NCI-H1417 treated with DMSO at 0.1 percent for 48 hours (cell line): ENCODE measurements at regions not wholly inside any gene's neighbourhood (a gene's known extent, or its start where the extent isn't known, plus 50 kb on each side); places are given as distances from the start of the nearest gene placed in this dataset.
"Not testable (repeated sequence)": the region's sequence is repeated elsewhere in the genome, so short reads cannot be mapped to it uniquely, and the experiment has no call there.

Experiments used
- DNase-seq: peaks from one replicate; lab custom pipeline; 2025; lab: John Stamatoyannopoulos, UW

DNA sequence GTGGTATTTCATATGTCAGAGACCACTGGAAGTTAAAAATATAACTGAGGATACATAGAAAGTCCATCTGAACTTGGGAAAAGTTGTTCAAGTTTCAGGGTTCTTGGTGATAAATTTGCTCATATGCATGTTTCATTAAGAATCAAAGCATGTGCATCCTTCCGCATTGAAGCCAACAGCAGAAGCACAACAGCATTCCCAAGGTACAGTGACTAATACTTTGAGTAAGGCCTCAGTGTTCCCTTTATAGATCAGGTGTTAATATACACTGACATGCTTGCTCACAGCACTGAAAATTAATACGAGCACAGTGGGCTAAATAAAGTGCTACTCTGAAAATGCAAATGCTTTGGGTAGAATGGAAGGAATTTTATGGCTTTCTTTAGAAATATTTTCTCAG lies 691.1 kb downstream of the METTL15 start:
- DNase-seq, result no peak

DNA sequence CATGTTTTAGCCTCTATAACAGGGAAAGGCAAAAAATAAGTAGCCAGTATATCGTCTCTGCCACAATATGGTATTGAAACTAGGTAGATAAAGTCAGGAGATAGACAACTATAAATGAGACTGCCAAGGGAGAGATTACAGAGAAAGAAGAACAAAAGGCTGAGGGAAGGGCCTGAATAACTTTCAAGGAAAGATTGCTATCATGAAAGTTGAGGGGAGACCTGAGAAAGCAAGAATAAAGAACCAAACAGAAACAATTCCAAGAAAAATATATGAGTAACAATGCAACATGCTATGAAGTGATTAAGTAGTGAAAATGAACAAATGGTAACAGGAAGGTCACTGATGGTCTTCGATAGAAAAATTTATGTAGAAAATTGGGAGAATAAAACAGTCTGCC lies 690.1 kb downstream of the METTL15 start:
- no peak for DNase-seq

DNA sequence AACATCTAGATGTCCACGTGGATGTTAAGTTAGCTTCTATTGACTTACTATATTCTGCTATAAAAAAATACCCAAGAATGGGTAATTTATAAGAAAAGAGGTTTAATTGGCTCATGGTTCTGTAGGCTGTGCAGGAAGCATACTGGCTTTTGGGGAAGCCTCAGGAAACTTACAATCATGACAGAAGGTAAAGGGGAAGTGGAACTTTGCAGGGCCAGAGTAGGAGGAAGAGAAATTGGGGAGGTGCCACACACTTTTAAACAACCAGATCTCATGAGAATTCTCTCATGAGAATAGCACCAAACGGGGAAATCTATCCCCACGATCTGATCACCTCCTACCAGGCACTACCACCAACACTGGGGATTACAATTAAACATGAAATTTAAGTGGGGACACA lies 689.3 kb downstream of the METTL15 start:
- DNase-seq, result no peak

DNA sequence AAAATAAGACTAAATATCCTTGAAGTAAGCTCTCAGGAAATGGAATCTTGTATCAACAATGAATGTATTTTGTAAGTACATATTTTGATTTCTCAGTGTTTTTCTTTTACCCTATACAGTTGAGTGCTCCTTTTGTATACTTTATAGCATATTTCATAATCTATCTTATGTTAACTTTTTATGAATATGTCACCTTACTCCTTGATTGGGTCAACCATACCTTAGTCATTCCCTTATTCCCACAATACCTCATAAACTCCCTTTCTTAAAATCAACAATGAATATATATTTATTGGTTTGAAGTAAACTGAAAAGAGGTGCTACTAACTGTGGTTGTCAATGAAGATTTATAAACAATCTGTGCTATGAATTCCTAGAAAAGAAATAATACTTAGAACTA lies 686.2 kb downstream of the METTL15 start:
- no peak for DNase-seq

DNA sequence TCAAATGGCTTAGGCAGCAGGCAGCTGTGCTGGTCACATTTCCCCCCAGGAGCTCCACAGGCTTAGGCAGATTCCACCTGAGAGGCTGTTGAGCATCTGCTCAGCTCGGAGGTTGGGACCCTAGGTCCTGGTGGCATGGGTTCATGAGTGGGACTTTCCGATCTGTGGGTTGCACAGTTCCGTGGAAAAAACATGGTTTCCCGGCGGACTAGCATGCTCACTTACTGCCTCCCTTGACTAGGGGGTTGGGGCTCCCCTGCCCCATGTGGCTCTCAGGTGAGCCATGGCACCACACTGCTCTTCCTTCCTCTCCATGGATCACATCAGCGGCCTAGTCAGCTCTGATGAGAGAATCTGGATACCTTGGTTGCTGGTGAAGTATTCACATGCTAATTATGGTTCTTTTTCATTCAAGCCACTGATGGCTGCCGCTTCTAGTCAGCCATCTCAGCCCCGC lies 685.1 kb downstream of the METTL15 start:
- no peak for DNase-seq

DNA sequence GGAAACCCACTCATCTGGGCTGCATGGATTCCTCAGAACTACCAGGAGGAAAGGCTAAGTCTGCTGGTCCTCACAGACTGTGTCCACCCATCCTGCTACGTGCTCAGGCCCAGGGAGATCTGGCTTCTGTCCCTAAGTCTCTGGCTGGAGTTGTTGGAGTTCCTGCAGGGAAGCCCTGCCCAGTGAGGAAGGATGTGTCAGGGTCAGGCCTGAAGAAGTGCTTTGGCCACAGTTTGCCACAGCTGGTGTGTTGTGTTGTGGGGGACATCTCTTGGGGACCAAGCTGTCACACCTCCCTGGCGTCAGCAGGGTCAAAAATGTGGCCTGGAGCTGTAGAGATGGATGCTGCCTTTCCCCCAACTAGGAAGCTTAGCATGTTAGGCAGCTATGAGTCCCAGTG lies 684.7 kb downstream of the METTL15 start:
- DNase-seq, result no peak

DNA sequence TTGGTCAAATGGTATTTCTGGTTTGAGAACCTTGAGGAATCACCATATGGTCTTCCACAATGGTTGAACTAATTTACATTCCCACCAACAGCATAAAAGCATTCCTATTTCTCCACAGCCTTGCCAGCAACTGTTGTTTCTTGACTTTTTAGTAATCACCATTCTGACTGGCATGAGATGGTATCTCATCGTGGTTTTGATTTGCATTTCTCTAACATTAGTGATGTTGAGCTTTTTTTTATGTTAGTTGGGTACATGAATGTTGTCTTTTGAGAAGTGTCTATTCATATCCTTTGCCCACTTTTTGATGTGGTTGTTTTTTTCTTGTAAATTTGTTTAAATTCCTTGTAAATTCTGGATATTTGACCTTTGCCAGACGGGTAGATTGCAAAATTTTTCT lies 679.7 kb downstream of the METTL15 start:
- not testable (repeated sequence) for DNase-seq

DNA sequence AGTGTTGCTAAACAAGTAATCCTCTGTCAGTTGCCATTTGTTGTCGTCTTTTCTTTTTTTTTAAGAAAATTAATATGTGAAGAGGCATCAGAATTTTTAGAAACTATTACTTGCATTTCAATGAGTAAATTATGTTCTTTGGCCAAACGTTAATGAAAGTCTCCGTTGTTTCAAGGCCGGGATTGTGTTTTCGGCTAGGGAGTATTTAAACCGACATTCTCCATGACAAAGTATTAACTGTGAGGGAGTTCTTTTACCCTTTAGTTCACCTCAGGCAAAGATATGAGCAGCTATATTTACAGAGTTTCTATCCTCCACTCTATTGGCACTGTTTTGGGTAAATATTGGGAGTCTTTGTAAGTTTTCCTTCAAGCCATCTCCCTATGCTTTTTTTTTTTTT lies 668.9 kb downstream of the METTL15 start:
- no peak for DNase-seq

DNA sequence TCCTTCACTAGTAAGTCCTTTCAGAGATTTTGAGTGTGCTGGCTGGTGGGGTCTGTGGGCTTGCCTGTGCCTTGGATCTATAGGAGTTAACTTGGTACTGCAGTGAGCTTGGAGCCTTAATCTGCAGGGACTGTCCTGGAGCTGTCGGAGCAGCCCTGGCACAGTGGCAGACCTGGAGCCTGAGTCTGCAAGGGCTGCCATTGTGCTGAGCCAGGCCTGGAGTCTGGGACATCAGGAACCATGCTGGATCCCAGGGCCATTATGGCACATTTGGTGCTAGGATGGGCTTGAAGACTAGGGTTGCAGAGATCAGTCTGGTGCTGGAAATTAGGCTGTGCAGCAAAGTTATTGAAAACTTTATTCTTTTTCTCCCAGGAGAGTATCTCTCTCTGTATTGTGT lies 665.4 kb downstream of the METTL15 start:
- no peak for DNase-seq

DNA sequence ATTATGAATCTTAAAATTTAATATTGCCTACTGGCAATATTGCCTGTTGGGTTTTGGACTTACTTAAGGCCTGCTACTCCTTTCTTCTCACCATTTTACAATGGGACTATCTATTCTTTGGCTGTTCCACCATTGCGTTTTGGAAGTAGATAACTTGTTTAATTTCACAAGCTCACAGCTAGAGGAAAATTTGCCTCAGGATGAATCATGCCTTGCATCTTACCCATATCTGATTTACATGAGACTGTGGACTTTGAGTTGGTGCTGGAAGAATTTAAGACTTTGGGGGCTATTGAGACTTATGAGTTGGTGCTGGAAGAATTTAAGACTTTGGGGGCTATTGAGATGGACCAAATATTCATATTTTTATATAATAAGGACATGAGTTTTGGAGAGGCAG lies 662.6 kb downstream of the METTL15 start:
- DNase-seq, result no peak

DNA sequence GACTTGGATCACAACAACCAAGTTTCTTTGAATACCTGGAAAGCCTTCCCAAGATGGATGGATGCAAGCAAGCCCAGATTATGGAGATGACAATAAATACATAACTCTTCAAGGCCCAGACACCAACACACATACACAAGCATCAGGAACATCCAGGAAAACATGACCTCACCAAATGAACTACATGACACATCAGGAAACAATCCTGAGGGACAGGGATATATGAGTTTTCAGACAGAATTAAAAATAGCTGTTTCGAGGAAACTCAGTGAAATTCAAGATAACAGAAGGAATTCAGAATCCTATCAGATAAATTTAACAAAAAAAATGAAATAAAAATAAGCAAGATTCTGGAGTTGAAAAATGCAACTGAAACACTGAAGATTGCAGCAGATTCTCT lies 659.4 kb downstream of the METTL15 start:
- no peak for DNase-seq

DNA sequence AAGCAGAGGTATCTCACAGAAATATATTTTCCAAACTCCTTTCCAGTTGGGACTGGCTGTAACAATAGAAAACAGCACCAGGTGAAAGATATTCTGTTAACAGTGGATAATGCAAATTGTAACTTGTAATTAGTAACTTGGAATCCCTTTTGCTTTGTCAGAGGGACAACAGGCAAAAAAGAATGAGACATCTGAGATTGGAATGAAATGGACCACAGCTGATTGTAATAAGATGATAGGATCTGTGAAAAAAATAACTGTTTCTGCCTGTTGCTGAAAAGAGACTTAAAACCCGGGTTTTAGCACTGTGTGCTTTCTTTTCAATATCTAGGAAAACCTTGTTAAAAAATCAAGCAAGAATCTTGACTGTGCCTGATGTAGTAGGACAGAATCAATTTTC lies 655.7 kb downstream of the METTL15 start:
- no peak for DNase-seq

DNA sequence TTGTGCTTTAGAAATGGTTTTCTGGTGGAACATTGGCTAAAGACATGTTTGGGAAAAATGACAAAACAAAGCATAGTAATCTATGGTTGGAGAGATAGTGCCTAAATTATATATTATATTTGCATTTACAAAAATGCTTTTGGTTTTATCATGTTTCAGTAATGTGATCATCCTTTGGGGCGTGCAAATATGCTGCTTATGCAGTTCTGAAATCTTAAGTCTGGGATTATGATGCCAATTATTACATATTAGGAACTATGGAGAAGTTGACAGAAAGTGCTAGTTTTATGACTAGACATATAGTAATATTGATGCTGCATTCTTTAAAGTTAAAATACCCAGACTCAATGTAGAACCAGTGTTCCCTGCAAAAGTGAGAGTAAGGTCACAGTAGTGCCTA lies 655.0 kb downstream of the METTL15 start:
- no peak for DNase-seq

DNA sequence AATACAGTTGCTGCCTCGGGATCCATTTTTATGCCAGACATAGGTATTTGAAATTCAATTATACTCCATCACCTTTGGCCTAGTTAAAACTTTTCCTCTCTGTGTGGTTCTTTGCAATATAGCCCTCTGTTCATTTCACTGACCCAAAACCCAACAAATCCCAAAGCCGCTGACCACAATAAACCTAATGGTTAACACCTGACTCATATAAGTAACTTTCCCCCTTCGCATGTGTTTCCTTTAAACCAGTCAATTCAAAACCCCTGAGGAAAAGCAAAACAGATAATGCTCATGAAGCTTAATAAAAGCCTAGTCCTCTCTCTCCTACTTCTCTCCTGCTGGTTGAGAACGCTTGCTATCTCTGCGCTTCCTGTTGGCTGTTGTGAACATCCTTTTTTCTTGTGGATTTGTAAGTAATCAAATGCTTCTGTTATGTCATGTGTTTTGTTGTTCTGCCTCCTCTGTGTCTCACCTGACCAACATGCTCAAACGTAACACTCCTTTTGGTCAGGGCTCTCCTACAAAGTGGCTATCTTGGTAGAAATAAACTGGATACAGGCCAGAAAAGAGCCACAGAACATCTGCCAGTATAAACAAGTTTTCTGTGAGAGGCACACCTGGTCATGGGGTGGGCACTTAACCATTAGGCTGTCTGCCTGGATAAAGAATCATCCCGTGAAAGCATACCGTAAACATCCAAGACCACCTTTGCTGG lies 652.6 kb downstream of the METTL15 start:
- DNase-seq, result no peak

DNA sequence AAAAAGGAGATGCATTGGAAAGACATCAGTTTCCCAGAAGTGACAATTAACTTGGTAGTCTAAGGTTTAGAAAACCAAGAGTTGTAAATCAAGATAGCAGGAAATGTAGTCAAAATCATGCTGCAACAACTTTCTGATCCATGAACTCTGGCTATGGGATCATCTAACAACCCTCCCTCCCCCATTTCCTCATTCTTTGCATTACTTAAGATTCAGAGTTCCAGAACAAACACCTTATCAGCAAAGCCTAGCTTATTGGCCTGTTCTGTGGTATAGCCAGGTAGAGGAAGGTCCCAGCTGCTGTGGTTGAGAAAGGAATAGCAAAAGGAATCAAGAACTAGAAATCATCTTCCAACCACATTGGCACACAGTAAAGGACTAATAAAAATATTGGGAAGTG lies 651.1 kb downstream of the METTL15 start:
- DNase-seq, result no peak

DNA sequence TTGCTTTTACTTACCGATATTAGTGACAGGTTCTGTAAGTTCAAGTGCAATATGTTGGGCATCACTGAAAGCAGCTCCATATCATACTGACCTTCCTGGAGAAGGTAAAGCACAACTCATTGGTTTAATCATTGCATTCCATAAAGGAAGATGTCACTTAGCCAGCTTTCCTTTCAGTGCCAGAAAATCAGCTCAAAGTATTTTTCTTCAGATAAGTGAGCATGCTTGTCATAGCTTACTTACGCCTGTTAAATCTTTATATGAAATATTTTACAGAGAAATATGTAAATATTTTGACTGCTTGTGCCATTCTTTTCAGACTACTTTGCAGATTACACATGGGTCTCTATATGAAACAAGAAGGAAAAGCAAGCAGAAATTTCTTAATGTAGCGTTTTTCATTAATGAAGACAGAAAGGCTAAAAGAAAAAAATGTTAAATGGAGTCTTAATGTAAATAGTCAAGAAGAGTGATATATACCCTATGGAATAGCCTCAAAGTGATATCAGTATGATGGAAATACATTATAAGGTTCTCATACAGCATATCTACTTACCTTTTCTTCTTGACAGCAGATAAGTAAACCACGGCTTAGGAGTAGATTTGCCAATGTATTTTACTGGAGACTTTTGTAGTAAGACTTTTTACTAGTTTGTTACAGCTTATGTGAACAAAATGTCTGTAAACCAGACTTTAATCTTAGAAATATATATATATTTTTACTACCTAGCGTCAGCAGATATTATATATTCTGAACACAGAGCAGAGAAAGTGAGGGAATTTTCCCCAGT lies 649.7 kb downstream of the METTL15 start:
- no peak for DNase-seq

DNA sequence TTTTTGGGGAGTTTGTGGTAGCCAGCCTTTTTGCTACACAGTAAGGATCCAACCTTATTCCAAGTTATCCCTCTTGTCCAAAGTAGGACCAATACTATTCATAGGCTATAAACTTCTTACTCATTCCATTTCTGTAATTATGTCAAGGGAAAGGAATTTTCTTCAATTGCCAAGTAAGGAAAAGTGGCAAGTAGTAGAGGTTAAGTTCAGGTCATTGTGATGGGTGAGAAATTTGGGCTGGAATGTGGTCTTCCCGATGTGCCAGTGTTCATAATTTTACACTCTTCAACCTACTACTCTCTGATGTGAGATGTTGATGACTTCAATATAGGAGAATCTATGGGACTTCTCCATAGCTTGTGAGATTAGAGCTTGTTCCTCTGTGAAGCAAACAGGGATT lies 648.8 kb downstream of the METTL15 start:
- no peak for DNase-seq

DNA sequence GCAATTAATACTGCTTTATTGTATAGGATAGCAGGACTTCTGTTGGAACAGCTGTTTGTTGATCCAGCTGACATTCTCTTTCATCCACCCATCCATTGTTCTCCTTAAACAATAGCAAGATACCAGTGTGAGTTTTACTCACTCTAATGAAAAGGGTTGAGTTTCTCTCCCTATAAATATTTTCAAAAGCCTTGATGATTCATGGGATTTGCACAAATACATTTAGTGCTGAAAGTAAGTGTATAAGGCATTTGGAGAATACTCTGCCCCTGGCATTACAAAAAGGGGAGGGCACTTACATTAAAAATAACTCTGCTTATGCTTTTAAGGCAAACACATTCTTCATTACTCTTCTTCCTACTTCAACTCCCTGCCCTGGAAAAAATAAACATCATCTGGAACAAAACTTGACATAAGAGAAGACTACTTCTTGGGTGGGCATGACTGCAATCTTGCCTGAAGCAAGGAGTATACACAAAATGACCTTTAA lies 634.9 kb downstream of the METTL15 start:
- DNase-seq, result no peak

DNA sequence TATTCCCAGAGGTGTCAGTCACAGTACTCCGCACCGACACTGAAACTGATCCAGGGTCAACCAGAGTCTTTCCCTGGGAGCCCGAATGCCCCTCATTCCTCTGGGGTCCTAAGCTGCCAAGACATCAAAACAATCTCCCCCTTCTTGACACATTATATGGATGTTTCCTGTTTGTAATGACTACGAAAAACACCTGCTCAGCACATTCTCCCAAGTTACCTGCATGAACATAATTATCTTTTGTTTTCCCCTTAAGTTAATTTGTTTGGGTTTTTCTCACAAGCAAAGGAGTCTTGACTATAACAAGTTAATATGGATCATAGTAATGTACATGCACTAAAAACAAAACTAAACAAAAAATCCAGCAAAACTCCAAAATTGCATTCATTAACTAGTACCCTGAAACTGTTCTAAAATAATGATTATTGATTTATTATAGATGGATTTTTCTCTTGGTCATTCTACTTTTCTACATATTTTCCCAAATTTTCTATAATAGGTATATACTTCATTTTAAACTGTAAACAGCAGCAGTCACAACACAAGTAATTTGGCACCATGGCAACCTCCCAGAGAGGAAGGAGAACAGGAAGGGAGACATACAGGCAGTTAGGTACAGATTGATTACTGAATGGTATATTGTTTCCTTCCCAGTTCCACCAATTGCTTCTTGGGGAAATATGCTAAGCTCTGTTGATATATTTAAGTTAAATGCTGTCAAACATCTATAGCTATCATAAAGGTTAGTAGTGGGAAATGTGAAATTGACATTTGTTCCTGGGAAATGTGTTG lies 631.5 kb downstream of the METTL15 start:
- DNase-seq, result no peak

DNA sequence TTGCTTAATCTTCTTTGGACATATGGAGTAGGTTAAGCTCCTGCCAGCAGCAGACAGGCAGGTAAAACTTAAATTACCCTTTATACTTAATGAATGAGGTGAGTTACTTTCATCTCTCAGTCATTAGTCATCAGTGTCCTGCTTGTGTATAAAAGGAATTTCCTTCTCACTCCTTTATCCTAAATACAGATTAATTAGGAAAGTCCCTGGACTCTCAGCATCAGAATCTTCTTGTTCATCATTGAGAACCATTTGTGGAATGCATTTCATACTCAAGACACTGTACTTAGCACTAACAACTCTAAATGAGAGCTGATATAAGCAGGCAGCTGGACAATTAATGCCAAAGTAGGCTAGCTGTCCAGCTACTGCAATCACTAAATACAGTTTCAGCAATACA lies 630.4 kb downstream of the METTL15 start:
- no peak for DNase-seq

DNA sequence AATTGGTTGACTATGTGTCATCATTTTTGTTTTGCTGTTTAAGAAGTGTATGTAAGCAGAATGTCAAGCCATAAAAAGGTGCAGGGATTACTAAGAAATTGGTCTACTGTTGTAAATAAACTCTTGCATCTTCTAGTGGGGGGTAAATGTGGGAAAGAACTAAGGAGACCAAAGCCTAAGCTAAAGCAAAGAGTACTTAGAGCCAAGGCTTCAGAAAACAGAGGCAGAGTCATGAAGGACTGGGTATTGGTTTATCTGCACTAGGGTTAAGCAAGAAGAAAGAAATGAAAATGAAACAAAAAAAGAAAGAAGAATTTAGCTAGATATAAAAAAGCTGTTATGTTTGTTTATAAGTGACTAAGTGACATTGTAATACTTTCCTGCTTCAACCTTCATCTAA lies 628.1 kb downstream of the METTL15 start:
- DNase-seq, result no peak

DNA sequence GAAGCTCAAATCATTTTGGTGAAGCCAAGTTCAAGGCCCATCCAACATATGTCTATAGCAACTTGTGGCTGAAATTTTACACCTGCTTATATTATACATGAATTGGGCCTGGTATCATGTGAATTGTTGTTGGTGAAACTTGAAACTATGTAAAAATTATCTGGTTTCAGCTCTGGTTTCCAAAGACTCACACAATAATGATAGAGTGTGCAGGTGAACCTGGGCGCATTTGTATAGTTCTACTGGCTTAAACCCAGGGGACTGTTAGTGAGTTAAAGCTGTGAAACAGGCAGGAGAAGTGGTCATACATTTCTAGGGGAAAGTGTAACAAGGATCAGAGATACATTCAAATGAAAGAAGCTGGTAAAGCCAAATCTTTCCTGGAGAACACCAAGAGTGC lies 627.3 kb downstream of the METTL15 start:
- DNase-seq, result no peak

DNA sequence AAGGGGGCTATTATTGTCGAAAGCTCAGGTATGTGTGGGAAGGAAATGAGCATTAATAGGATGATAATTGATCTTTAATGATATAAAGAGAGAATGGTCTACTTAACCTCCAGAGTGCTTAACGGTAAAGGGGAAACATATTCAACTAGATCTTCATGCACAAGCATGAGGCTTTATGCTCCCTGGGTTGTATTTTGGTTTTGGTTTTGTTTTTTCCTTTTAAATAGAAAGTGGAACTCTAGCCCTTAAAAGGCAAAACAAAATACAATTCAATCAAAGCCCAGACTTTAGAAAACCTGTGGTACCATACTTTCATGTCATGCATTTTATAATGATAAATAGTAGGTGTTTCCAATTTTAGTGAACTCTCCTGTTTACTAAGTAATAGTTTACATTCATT lies 622.7 kb downstream of the METTL15 start:
- DNase-seq, result no peak
